Esophagus muscularis mucosa (tissue), 3 donors: ENCODE measurements at regions not wholly inside any gene's neighbourhood (a gene's known extent, or its start where the extent isn't known, plus 50 kb on each side); places are given as distances from the start of the nearest gene placed in this dataset.

Source experiments
- EP300 ChIP-seq: sonication (generic); formaldehyde crosslinking; IDR thresholded peaks from one replicate; pipeline ENCODE4 v1.6.1; 2017; ENCODE audit warnings: antibody characterized with exemption
- POLR2AphosphoS5 ChIP-seq, 2 donors: sonication (generic); formaldehyde crosslinking; IDR thresholded peaks; one replicate each; pipeline ENCODE4 v1.6.1; 2017; ENCODE audit warnings: antibody characterized with exemption in 2 of 2

DNA sequence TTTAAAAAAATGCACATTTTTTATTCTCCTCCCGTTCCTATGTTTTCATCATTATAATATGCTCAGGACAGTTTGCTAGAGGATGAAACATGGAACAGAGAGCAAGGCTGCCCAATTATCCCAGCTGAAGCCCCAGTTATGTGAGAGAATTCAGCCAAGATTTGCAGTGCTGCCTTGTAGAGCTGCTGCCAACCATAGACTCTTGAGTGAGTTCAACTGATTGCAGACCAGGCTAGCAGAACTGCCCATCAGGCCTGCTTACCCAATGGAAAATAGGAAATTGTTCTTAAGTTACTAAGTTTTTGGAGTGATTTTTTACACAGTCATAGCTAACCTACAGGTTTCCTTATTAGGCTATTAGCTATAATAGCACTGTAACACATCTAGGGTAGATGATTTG is 128.7 kb upstream of the VGLL2 start:
- TF ChIP-seq EP300 (no peak), POLR2AphosphoS5 (IDR thresholded peaks at IDR 0.05) (no peak)
